DMS153 treated with DMSO at 0.1 percent for 48 hours (cell line): ENCODE measurements at regions not wholly inside any gene's neighbourhood (a gene's known extent, or its start where the extent isn't known, plus 50 kb on each side); places are given as distances from the start of the nearest gene placed in this dataset.
"Not testable (repeated sequence)": the region's sequence is repeated elsewhere in the genome, so short reads cannot be mapped to it uniquely, and the experiment has no call there.

Experiments used
- DNase-seq: peaks from one replicate; lab custom pipeline; 2025; ENCODE audit not compliant: unreplicated experiment; lab: John Stamatoyannopoulos, UW

DNA sequence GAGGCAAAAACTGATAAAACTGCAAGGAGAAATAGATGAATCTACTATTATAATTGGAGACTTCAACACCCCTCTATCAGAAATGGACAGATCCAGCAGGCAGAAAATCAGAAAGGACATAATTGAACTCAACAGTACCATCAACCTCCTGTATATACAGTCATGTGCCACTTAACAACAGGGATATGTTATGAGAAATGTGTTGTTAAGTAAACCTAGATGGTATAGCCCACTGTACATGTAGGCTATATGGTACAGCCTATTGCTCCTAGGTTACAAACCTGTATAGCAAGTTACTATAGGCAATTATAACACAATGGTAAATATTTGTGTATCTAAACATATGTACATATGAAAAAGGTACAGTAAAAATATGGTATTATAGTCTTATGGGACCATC lies 66.8 kb upstream of the PHF21A start:
- no peak for DNase-seq

DNA sequence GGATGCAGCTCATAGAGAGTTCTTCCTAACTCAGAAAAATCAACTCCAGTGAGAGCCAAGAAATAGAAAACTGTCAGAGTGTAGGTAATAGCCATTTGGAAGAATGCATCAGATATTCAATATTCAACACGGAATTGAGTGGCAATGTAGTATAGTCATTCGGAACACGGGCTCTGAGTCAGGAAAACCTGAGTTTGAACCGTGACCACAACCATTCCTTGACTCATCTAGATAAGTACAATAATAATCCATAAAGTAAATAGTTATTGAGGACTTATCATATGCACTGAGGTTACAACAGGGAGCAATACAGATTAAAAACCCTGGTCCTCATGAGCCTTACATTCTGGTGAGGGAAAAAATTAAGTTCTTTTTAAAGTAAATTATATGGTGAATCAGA lies 62.6 kb upstream of the PHF21A start:
- no peak for DNase-seq

DNA sequence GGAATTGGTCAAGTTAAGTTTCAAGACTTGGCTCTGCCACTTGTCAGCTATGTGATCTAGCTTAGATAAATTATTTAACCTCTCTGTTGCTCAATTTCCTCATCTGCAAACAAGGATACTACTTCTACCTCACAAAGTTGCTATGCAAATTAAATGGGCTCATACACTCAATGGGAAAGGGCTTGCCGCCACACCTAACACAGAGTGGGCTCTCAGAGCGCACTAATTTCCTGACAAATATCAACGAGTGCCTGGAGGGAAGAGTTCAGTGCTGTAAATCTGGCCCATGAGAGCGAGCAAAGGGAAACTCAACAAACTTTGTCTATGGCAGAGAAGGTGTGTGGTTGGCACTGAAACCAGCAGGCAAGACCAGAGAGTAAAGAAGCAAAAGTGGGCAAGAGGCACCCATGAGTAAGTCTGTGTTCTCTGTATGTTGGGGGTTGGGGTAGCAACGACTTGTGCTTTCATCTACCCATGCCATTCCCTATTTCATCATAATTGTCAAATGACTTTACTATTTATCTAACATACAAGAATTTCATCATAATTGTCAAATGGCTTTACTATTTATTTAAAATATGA lies 60.7 kb upstream of the PHF21A start:
- no peak for DNase-seq

DNA sequence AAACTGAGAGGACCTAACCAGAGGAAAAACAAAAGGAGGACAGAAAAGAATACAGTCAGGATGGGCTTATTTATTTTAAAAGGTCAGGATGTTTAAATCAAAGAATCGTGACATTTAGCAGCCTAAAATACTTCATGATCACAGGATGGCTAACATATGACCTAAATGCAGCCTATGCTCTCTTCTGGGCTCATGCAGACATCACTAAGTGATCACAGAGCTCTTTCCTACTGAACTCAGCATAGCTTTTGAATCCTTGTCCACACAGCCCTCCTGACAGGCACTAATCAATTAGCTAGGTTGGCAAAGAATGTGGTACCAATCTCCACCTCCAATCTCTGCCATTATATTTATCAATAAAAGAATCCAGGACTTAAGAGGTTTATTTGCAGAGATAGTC lies 60.1 kb upstream of the PHF21A start:
- DNase-seq, result no peak

DNA sequence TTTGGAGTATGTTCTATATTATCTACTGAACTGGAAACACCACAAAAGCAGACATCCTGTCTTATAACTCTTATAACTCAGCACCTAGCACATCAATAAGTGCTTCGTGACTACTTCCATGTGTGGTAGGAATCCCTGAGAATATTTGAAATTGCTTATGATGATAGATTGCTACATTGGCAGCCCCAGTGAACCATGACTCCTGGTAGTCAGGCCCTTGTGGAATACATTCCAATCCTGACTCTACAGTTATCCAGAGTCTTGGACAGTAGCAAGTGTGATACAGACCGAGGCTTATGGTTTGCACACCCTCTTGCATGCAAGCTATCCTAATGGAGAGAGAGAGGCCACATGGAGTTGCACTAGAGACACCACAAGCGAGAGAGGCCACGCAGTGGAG lies 59.5 kb upstream of the PHF21A start:
- no peak for DNase-seq

DNA sequence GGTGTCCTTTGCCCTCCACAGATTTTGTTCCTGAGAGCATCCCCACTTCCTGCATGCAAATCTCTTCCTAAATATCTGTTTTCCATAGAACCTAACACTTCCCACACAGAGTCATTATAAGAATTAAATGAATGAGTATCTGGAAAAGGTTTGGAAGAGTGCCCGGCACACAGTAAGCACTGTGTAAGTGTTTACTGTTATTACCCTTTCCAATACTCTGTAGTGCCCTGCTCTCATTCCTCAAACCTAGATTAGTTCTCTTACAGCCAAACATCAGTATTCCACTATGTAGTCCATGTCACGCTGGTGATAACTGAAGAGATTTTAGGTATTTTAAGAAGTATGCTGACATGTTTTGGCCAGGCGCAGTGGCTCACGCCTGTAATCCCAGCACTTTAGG lies 57.3 kb upstream of the PHF21A start:
- DNase-seq, result no peak

DNA sequence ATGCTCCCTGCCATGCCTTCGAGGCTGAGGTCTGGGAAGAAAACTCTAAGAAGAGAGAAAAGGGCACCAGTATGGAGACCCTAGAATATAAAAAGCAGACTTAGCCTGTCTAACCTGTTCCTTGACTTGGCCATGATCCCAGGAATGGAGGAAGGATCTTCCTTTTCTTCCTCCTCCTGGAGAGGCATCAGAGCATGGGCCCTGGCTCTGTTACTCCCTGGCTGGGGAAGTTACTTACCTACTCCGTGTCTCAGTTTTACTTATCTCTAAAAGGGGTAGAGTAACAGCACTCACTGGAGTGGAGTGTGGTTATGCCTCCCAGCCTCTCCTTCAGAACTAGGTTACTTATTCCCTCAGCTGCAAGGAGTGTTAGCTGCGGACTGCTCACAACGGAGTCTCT lies 55.2 kb upstream of the PHF21A start:
- DNase-seq, result no peak

DNA sequence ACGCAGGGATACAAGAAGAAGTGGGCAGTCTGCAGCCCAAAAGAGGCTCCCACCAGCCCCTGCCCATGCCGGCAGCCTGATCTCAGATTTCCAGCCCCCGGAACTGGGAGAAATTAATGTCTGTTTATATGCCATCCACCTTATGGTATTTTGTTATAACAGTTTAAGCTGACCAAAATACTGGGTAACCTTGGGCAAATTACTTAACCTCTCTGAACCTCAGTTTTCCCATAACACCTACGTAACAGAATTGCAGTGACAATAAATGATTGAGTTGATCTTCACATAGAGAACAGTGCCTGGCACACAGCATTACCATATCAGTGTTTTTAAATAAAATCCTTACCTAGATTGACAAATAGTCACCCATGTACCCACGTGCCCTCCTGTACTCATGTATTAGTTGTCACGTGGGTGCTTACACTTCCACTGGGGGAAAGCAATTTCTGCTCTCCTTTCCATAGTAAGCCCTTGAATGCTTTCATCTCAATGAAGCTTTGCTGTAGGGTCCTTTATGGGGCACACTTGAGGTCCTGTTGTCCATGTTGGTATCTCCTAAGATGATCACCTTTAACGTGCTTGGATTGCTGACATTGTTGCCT lies 54.2 kb upstream of the PHF21A start:
- no peak for DNase-seq

DNA sequence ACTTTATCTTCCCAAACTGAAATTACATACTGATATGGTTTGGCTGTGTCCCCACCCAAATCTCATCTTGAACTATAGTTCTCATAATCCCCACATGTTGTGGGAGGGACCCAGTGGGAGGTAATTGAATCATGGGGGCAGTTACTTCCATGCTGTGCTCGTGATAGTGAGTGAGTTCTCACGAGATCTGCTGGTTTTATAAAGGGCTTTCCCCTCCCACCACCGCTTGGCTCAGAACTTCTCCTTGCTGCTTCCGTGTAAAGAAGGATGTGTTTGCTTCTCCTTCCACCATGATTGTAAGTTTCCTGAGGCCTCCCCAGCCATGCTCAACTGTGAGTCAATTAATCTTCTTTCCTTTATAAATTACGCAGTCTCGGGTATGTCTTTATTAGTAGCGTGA lies 50.4 kb upstream of the PHF21A start:
- DNase-seq, result not testable (repeated sequence)
